ENCODE measurements at regions not wholly inside any gene's neighbourhood (a gene's known extent, or its start where the extent isn't known, plus 50 kb on each side); places are given as distances from the start of the nearest gene placed in this dataset.
"Not testable (repeated sequence)": the region's sequence is repeated elsewhere in the genome, so short reads cannot be mapped to it uniquely, and the experiment has no call there.

DNA sequence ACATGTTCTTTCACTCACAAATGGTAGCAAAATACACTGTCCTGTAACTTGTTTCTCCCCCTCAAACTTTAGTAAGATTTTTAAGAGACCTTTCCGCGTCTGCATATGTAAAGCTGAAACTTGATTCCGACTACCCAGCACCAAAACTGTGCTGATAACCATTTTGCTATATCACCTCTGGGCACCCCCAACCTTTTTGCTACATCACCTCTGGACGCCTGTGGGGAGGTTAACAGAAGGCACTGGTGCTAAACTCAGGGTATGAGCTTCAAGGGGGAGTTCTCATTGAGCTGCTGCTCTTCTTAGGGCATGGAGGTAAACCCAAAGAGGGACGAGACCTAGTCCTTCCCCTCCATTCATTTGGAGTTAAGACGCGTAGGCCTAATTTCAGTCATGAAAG, 67.6 kb upstream of the NFE2L3 start:
- WGBS, 3 donors, result 89 to 93% (median 91%) methylated on average over 7 of the region's 7 CpGs
- Histone ChIP-seq H3K27ac (no peak overlapping the region), H3K4me3 (no peak overlapping the region), H3K27me3 (no peaks in the 10 kb centered on the region), H3K9me3 (no peaks in the 10 kb centered on the region), H3K4me1 (ENCODE audit: insufficient read depth) (no peaks in the 10 kb centered on the region), H3K36me3 (no peaks in the 10 kb centered on the region)
- intact Hi-C loops (cut with DNase I), result loop anchor here in 3 of 4 donors (10.0 kb wide), 2 partner anchors 270 to 280 kb away; no protein-coding TSS in a partner anchor
- no peak for DNase-seq
- TF ChIP-seq EP300 (IDR thresholded peaks at IDR 0.05) (no peak), POLR2A (IDR thresholded peaks at IDR 0.05) (no peak)
- TF ChIP-seq, protein P1, sequence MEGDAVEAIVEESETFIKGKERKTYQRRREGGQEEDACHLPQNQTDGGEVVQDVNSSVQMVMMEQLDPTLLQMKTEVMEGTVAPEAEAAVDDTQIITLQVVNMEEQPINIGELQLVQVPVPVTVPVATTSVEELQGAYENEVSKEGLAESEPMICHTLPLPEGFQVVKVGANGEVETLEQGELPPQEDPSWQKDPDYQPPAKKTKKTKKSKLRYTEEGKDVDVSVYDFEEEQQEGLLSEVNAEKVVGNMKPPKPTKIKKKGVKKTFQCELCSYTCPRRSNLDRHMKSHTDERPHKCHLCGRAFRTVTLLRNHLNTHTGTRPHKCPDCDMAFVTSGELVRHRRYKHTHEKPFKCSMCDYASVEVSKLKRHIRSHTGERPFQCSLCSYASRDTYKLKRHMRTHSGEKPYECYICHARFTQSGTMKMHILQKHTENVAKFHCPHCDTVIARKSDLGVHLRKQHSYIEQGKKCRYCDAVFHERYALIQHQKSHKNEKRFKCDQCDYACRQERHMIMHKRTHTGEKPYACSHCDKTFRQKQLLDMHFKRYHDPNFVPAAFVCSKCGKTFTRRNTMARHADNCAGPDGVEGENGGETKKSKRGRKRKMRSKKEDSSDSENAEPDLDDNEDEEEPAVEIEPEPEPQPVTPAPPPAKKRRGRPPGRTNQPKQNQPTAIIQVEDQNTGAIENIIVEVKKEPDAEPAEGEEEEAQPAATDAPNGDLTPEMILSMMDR (IDR thresholded peaks at IDR 0.05), result no peak

DNA sequence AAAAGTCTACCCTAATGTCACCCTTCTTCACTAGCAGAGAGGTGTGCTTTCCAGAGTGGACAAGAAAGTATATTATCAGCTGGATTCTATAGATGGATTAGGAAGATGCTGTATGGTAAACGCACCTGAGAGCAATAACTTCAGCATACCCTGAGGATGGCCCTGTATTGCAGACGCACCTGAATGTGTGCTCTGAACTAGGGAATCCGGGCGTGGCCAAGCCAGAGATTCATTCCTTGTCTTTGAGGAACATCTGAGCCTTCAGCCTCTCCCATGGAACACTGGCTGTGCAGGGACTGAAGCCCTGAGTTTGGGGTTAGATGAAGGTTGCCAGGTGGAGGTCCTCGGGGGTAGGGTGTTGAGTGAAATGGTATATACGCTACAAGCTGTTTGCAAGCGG, 66.2 kb upstream of the NFE2L3 start:
- intact Hi-C loops (cut with DNase I), result loop anchor here in 3 of 4 donors (10.0 kb wide), 2 partner anchors 269 to 279 kb away; no protein-coding TSS in a partner anchor
- TF ChIP-seq, protein P1 (IDR thresholded peaks at IDR 0.05), result no peak
- TF ChIP-seq POLR2A (IDR thresholded peaks at IDR 0.05) (no peak), EP300 (IDR thresholded peaks at IDR 0.05) (no peak)
- no peaks in the 10 kb centered on the region for H3K4me1 ChIP-seq (ENCODE audit: insufficient read depth)
- no peaks in the 10 kb centered on the region for H3K9me3 ChIP-seq
- 87 to 94% (median 88%) methylated on average over 7 of the region's 7 CpGs for WGBS, 3 donors
- H3K4me3 ChIP-seq, result no peak overlapping the region
- no peaks in the 10 kb centered on the region for H3K36me3 ChIP-seq
- no peaks in the 10 kb centered on the region for H3K27me3 ChIP-seq
- DNase-seq, result no peak
- no peak overlapping the region for H3K27ac ChIP-seq

DNA sequence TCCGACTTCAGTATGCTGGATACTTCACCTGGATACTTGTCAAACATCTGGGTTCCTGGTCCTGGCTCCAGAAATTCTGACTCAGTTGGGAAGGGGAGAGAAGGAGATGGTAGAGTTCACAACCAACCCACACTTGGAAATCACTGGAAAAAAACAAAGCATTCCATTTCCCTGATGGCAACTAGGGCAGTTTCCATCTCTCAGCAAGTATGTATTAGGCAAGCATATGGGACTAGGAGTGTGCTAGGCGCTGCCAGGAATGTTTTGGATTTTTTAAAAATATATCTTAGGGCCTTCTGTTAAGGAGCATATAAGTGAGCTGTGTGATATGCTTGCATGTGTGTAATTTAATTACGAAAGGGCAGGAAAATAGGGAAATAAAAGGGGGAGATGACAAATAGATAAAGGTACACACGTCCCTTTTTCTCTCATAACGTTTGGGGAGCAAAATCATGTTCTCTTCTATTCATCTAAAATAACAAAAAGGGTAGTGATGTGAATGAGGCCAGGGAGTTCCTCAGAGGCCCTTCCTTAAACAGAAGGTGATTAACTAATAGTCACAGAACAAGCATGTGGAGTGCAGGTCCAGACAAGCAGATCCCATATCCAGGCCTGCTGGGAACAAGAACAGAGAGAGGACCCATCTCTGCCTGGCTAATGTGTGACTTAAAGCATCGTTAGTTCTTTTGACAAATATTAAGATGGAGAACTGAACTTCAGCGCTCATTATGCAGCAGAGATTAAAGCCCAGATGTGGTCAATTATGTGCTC, 64.5 kb upstream of the NFE2L3 start:
- H3K4me3 ChIP-seq, result no peak overlapping the region

DNA sequence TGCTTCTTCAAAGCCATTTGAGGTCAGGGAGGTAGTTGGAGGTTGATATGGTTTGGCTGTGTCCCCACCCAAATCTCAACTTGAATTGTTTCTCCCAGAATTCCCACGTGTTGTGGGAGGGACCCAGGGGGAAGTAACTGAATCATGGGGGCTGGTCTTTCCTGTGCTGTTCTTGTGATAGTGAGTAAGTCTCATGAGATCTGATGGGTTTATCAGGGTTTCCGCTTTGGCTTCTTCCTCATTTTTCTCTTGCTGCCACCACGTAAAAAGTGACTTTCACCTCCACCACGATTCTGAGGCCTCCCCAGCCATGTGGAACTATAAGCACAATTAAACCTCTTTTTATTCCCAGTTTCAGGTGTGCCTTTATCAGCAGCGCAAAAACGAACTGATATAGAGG, 62.5 kb upstream of the NFE2L3 start:
- DNase-seq; H3K27ac ChIP-seq; H3K27me3 ChIP-seq; H3K4me1 ChIP-seq (ENCODE audit: insufficient read depth); H3K36me3 ChIP-seq; H3K9me3 ChIP-seq; H3K4me3 ChIP-seq: not testable (repeated sequence)
- intact Hi-C loops (cut with DNase I), result loop anchor here in 3 of 4 donors (10.0 kb wide), 2 partner anchors 265 to 275 kb away; no protein-coding TSS in a partner anchor
- 75 to 76% (median 75%) methylated on average over 6 of the region's 6 CpGs for WGBS, 3 donors

More for the DNA sequence above, 64.5 kb upstream of the NFE2L3 start:
- no peak for TF ChIP-seq EP300 (IDR thresholded peaks at IDR 0.05)
- TF ChIP-seq, protein P1 (IDR thresholded peaks at IDR 0.05), result no peak
- TF ChIP-seq POLR2A (IDR thresholded peaks at IDR 0.05), result no peak
- no peaks in the 10 kb centered on the region for H3K36me3 ChIP-seq
- no peak overlapping the region for H3K27ac ChIP-seq
- 80 to 87% (median 82%) methylated on average over 7 of the region's 7 CpGs for WGBS, 3 donors
- no peaks in the 10 kb centered on the region for H3K9me3 ChIP-seq
- no peak for DNase-seq
- no peaks in the 10 kb centered on the region for H3K27me3 ChIP-seq
- intact Hi-C loops (cut with DNase I), result loop anchor here in 3 of 4 donors (10.0 kb wide), 2 partner anchors 267 to 277 kb away; no protein-coding TSS in a partner anchor
- H3K4me1 ChIP-seq (ENCODE audit: insufficient read depth), result no peaks in the 10 kb centered on the region

DNA sequence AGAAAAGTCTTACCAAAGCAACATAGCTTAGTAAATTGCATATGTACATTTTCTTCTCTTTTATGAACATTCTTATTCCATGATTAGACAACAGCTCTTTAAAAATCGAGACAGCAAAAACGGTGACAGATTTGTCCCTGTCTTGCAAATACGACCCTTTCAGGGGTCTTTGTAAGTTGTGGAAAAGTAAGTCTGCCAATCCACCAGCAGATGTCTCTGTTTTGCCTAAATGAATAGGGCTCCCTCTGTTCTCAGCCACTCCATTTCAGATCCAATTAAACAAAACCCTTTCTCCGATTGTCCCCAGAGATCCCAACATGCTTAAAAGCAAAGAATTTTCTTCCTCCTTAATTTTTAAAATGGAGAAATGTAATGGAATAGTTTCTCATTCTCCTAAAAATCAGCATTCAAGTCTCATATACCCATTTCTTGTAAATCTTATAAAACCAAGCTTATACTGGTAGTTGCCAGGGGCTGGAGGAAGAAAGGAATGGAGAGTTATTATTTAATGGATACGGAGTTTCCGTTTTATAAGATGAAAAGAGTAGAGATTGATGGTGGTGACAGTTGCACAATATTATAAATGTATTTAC, 61.0 kb upstream of the NFE2L3 start:
- Histone ChIP-seq H3K36me3 (no peaks in the 10 kb centered on the region), H3K27me3 (no peaks in the 10 kb centered on the region), H3K27ac (no peak overlapping the region), H3K9me3 (no peaks in the 10 kb centered on the region), H3K4me1 (ENCODE audit: insufficient read depth) (no peaks in the 10 kb centered on the region), H3K4me3 (no peak overlapping the region)
- 9 to 10% (median 9%) methylated on average over 6 of the region's 6 CpGs for WGBS, 3 donors
- TF ChIP-seq POLR2A (IDR thresholded peaks at IDR 0.05) (no peak), EP300 (IDR thresholded peaks at IDR 0.05) (no peak)
- TF ChIP-seq, protein P1 (IDR thresholded peaks at IDR 0.05), result no peak
- intact Hi-C loops (cut with DNase I), result loop anchor here in 1 of 4 donors (10.0 kb wide), 1 partner anchor 274 kb away; no protein-coding TSS in a partner anchor
- DNase-seq, result no peak
